ENCODE measurements at regions not wholly inside any gene's neighbourhood (a gene's known extent, or its start where the extent isn't known, plus 50 kb on each side); places are given as distances from the start of the nearest gene placed in this dataset.

DNA sequence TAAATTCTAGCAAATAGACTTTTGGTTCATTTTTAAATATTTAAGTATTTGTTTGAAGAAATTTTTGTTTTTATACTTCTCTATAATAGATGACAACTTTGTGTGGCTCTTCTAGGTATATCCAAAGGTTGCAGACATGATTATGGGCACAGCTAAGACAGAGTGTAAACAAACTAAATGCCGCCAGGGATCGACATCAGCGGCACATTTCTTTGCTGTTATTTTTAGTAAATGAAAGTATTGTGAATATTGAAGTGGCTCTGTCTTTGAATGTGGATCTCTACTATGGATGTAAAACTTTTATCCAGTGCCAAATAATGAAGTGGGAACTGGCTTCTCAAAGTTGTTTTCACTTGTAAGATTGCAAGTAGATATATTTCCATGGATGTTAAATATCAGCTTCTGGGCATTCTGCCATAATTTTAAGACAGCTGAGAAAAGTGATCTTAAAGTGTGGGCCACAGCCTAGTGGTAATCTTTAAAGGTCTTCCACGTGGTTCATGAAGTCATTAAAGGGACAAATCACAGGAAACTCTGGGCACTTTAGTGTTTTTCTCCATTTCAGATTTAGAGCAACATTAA is 589.9 kb downstream of the ZNF608 start:
- 67% methylated on average over 4 of the region's 4 CpGs for WGBS (ENCODE audit: insufficient coverage)
- Histone ChIP-seq H3K4me1 (ENCODE audit: control insufficient read depth in 2 of 2, insufficient read depth in 2 of 2, low read length in 2 of 2) (peaks cover 30 to 34% of the 10 kb centered on the region in 2 donors), H2AFZ (ENCODE audit: insufficient read depth, low read depth, low read length, poor library complexity, severe bottlenecking) (peak overlapping the region; percentile 61), H3K4me2 (replicated peaks; ENCODE audit: low read depth, low read length, poor library complexity, severe bottlenecking) (peak overlapping the region; percentile 68), H4K20me1 (ENCODE audit: control insufficient read depth, insufficient read depth, low read length, poor library complexity, severe bottlenecking) (no peaks in the 10 kb centered on the region), H3K27me3 (replicated peaks in 1 of 4; ENCODE audit: control extremely low read depth in 1 of 4, control insufficient read depth in 3 of 4, insufficient read depth in 4 of 4, low read length in 3 of 4) (no peaks in the 10 kb centered on the region), H3K9ac (ENCODE audit: low read length) (no peak overlapping the region), H3K27ac (ENCODE audit: low read length in 2 of 2) (peak overlapping the region in 1 of 2 donors; percentile 75), H3K9me3 (ENCODE audit: control extremely low read depth in 1 of 3, control insufficient read depth in 2 of 3, insufficient read depth in 1 of 3, low read length in 2 of 3) (peaks cover 4 to 23% (median 7%) of the 10 kb centered on the region in 3 donors), H3K4me3 (ENCODE audit: control extremely low read depth in 1 of 5, extremely low read depth in 1 of 5, insufficient read depth in 1 of 5, low read depth in 2 of 5, low read length in 4 of 5) (no peak overlapping the region), H3K36me3 (replicated peaks in 1 of 2; ENCODE audit: control extremely low read depth in 1 of 2, control insufficient read depth in 1 of 2, extremely low read depth in 1 of 2, insufficient read depth in 2 of 2, low read length in 1 of 2) (no peaks in the 10 kb centered on the region), H3K79me2 (ENCODE audit: control insufficient read depth, insufficient read depth, low read length) (no peaks in the 10 kb centered on the region)
- intact Hi-C loops (cut with micrococcal nuclease) = loop anchor here (5.0 kb wide), 1 partner anchor 99 kb away; no protein-coding TSS in a partner anchor
- Mint-ChIP-seq H3K9me3 (ENCODE audit: insufficient read depth) (peaks cover 8% of the 10 kb centered on the region), H3K27me3 (no peaks in the 10 kb centered on the region), H3K4me1 (peaks cover 41% of the 10 kb centered on the region), H3K27ac (no peak overlapping the region), H3K4me3 (no peak overlapping the region)
- ATAC-seq (ENCODE audit: low read depth) = no peak
- CTCF ChIA-PET = no interaction called here
- TF ChIP-seq, protein P1, sequence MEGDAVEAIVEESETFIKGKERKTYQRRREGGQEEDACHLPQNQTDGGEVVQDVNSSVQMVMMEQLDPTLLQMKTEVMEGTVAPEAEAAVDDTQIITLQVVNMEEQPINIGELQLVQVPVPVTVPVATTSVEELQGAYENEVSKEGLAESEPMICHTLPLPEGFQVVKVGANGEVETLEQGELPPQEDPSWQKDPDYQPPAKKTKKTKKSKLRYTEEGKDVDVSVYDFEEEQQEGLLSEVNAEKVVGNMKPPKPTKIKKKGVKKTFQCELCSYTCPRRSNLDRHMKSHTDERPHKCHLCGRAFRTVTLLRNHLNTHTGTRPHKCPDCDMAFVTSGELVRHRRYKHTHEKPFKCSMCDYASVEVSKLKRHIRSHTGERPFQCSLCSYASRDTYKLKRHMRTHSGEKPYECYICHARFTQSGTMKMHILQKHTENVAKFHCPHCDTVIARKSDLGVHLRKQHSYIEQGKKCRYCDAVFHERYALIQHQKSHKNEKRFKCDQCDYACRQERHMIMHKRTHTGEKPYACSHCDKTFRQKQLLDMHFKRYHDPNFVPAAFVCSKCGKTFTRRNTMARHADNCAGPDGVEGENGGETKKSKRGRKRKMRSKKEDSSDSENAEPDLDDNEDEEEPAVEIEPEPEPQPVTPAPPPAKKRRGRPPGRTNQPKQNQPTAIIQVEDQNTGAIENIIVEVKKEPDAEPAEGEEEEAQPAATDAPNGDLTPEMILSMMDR (IDR thresholded peaks at IDR 0.05) = no peak
- TF ChIP-seq EZH2 (IDR thresholded peaks at IDR 0.05; ENCODE audit: borderline replicate concordance, insufficient read depth, low read depth, low read length, poor library complexity, severe bottlenecking) = no peak
- POLR2A ChIA-PET = no interaction called here
- DNase-seq = no peak

- Histone ChIP-seq H2AFZ (ENCODE audit: insufficient read depth, low read depth, low read length, poor library complexity, severe bottlenecking) (no peak overlapping the region), H3K9me3 (ENCODE audit: control extremely low read depth in 1 of 3, control insufficient read depth in 2 of 3, insufficient read depth in 1 of 3, low read length in 2 of 3) (peaks cover 4 to 23% (median 7%) of the 10 kb centered on the region in 3 donors), H3K27ac (ENCODE audit: low read length in 2 of 2) (no peak overlapping the region), H3K4me3 (ENCODE audit: control extremely low read depth in 1 of 5, extremely low read depth in 1 of 5, insufficient read depth in 1 of 5, low read depth in 2 of 5, low read length in 4 of 5) (no peak overlapping the region), H3K4me2 (replicated peaks; ENCODE audit: low read depth, low read length, poor library complexity, severe bottlenecking) (no peak overlapping the region), H4K20me1 (ENCODE audit: control insufficient read depth, insufficient read depth, low read length, poor library complexity, severe bottlenecking) (no peaks in the 10 kb centered on the region), H3K9ac (ENCODE audit: low read length) (no peak overlapping the region), H3K4me1 (ENCODE audit: control insufficient read depth in 2 of 2, insufficient read depth in 2 of 2, low read length in 2 of 2) (peaks cover 16 to 23% of the 10 kb centered on the region in 2 donors), H3K27me3 (replicated peaks in 1 of 4; ENCODE audit: control extremely low read depth in 1 of 4, control insufficient read depth in 3 of 4, insufficient read depth in 4 of 4, low read length in 3 of 4) (no peaks in the 10 kb centered on the region), H3K79me2 (ENCODE audit: control insufficient read depth, insufficient read depth, low read length) (no peaks in the 10 kb centered on the region), H3K36me3 (replicated peaks in 1 of 2; ENCODE audit: control extremely low read depth in 1 of 2, control insufficient read depth in 1 of 2, extremely low read depth in 1 of 2, insufficient read depth in 2 of 2, low read length in 1 of 2) (no peaks in the 10 kb centered on the region)
- H3K27ac Mint-ChIP-seq = no peak overlapping the region
- intact Hi-C loops (cut with micrococcal nuclease) = loop anchor here (5.0 kb wide), 1 partner anchor 97 kb away; no protein-coding TSS in a partner anchor
- H3K27me3 Mint-ChIP-seq = no peaks in the 10 kb centered on the region
- DNase-seq (no peak), ATAC-seq (ENCODE audit: low read depth) (no peak)
- no peak overlapping the region for H3K4me3 Mint-ChIP-seq
- peaks cover 26% of the 10 kb centered on the region for H3K4me1 Mint-ChIP-seq
- H3K9me3 Mint-ChIP-seq (ENCODE audit: insufficient read depth) = peaks cover 12% of the 10 kb centered on the region
- POLR2A ChIA-PET = no interaction called here
- CTCF ChIA-PET = no interaction called here
- no CpG with 5 or more reads among the region's 1 CpG for WGBS (ENCODE audit: insufficient coverage)
- no peak for TF ChIP-seq EZH2 (IDR thresholded peaks at IDR 0.05; ENCODE audit: borderline replicate concordance, insufficient read depth, low read depth, low read length, poor library complexity, severe bottlenecking)
- TF ChIP-seq, protein P1 (IDR thresholded peaks at IDR 0.05) = no peak
These were observed 591.7 kb downstream of the ZNF608 start for GRCh38 chr5:124154714-124155113.
